ENCODE measurements at regions not wholly inside any gene's neighbourhood (a gene's known extent, or its start where the extent isn't known, plus 50 kb on each side); places are given as distances from the start of the nearest gene placed in this dataset.

DNA sequence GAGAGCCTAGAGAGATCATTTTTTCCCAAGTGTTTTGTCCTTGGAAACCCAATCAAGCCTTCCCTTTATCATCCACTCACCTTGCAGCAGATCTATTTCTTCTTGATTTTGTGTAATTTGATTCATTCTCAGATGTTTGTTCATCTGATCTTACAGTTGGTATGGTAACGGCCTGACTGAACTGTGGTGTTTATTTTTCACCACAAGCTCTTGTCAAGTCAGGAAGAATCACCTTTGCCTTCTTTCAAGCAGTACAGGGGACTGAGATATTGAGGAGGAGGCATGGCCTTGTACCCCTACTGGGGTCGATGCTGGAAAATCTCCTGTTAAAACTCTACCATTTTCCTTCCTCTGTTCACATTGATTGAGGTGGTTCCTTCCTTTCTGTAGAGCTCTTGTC is 361.4 kb upstream of the CFAP20DC start:
- TF ChIP-seq GATA3 (IDR thresholded peaks at IDR 0.05; ENCODE audit: low read depth, low read length): no peak
- no peak for TF ChIP-seq GATA2 (IDR thresholded peaks at IDR 0.05; ENCODE audit: low read depth, low read length)

DNA sequence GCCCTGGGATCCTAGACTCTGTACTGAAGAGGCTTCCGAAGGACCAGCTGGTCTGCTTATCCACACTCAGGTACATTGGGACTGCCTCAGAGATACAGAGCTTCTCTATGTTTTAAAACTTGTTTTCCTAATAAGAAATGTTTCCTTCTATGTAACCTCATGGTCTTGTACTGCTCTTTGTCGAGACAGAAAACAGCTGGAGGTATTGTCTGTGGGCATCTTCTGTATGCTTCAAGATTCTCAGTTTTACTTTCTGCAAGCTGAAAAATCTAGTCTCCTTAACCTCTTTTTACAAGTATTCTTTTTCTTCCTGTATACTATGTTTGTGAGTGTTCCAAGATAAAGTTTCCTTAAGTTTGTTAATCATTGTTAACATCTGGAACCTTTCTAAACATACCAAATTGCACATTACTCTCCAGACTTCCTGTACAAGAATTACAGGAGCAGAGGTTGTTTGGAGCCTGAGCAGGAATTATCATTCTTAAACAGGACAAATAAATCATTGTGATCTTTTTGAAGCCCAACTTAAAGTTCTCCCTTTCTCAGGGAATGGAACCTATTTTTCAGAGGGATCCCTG is 358.3 kb upstream of the CFAP20DC start:
- no peak for TF ChIP-seq GATA2 (IDR thresholded peaks at IDR 0.05; ENCODE audit: low read depth, low read length)
- no peak for TF ChIP-seq GATA3 (IDR thresholded peaks at IDR 0.05; ENCODE audit: low read depth, low read length)

DNA sequence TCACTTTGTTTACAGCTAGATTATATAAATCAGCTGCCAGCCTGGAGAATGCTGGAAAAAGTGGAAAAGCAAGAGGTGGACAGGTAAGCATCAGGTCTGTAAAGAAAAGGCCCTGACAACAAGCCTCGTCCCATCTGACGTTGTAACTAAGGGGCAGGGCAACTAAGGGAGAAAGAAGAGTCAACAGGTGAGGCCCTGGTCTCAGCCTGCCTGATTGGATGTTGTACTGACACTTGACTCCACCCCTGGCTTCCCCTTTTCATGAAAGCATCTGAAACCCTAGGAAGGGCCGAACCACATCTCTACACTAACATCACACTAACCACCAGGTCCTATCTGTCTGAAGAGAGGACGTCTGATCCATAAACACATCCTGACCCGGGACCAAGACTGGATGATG is 357.6 kb upstream of the CFAP20DC start:
- TF ChIP-seq GATA3 (IDR thresholded peaks at IDR 0.05; ENCODE audit: low read depth, low read length): no peak
- TF ChIP-seq GATA2 (IDR thresholded peaks at IDR 0.05; ENCODE audit: low read depth, low read length): no peak

DNA sequence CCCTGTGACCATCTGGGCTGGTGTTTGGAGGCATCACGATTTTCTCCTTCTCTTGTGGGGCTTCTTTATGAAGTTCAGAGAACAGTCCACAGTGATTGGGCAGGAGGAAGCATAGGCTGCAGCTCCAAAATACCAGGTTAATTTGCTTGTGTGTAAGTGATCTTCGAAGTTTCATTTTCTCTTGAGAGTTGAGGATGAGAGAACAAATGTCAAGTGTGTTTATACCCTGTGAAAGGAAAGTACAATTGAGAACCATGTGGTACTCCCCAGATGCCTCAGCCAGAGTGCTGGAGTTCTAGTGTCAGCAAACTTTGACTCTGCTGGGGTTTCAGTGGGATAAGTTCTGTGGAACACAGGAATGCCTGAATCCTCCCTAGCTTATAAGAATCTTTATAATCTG is 357.1 kb upstream of the CFAP20DC start:
- TF ChIP-seq GATA2 (IDR thresholded peaks at IDR 0.05; ENCODE audit: low read depth, low read length) (no peak), GATA3 (IDR thresholded peaks at IDR 0.05; ENCODE audit: low read depth, low read length) (no peak)

DNA sequence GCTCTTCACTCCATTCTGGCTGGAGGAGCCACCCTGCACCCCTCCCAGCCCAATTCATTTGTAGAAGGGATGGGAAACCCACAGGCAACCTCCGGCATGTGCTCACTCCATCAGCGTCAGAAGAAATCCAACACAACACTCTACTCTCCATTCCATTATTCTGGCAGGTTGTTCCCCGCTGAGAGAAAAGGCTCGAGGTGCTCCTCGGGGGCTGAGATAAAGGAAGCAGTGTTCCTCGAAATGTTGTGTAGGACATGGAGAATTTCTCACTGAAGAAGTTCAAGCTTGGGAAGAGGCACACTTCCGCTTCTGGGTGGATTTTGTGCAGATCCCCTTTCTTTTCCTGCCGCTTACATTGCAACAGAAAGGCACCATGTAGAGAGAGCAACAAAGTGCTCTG is 355.0 kb upstream of the CFAP20DC start:
- TF ChIP-seq GATA3 (IDR thresholded peaks at IDR 0.05; ENCODE audit: low read depth, low read length) (no peak), GATA2 (IDR thresholded peaks at IDR 0.05; ENCODE audit: low read depth, low read length) (no peak)

DNA sequence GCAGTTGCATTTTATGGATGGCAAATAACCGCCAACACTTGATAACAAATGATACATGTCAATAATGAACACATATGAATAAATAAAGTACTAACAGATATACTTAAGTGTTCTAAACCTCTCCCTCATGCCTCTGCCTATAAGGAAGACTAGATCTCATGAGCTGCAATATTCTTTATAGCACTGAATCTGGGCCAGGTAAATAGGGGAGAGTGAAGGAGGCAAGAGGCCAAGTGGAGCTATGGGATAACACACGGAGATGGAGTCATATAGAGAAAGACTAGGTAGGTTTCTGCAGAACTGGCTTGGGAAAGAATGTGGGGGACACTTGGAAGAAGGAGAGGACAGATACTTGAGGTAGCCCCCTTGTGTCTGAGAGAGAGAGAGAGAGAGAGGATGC is 354.2 kb upstream of the CFAP20DC start:
- TF ChIP-seq GATA2 (IDR thresholded peaks at IDR 0.05; ENCODE audit: low read depth, low read length): no peak
- no peak for TF ChIP-seq GATA3 (IDR thresholded peaks at IDR 0.05; ENCODE audit: low read depth, low read length)

DNA sequence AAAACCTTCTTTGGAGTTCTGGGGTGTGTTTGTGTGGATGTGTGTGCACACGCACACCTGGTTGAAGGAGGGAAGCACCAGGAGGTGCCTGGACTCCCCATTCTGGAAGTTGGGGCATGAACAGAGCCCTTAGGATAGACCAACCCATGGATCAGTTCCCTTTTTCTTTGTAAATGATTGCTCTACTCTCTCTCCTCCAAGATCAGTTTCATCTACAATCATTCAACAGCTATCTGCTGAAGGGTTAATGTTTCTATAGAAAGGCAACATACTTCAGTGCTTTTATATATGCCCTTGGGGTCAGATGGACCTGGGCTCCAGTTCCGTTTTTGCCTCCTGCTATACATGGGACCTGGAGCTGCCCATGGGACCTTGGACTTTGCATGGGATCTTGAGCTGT is 352.1 kb upstream of the CFAP20DC start:
- TF ChIP-seq GATA2 (IDR thresholded peaks at IDR 0.05; ENCODE audit: low read depth, low read length): no peak
- no peak for TF ChIP-seq GATA3 (IDR thresholded peaks at IDR 0.05; ENCODE audit: low read depth, low read length)

DNA sequence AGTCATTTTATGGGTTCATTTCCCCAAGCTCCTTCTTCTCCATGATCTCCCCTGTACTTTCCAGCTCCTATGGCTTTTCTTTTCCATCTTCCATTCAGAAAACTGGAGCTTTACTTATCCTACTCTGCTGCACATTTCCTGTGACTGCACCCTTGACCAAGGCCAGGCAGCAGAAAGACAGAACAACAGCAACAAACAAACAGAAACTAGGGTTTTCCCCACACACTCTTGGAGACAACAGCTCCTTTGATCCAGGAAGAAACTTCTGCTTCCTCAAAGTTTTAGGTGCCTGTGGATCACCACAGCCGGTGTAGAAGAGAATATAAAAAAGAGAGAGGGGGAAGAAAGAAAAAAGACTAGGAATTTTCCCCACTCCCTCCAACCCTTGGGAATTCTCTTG is 342.3 kb upstream of the CFAP20DC start:
- TF ChIP-seq GATA3 (IDR thresholded peaks at IDR 0.05; ENCODE audit: low read depth, low read length) (no peak), GATA2 (IDR thresholded peaks at IDR 0.05; ENCODE audit: low read depth, low read length) (no peak)

DNA sequence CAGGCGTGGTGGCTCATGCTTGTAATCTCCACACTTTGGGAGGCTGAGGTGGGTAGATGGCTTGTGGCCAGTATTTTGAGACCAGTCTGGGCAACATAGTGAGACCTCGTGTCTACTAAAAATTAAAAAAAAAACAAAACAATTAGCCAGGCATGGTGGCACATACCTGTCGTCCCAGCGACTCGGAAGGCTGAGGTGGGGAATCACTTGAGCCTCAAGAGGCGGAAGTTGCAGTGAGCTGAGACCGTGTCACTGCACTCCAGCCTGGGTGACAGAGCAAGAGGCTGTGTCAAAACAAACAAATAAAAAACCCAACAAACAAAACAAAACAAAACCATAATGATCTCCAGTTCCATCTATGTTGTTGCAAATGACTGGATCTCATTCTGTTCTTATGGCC is 341.3 kb upstream of the CFAP20DC start:
- TF ChIP-seq GATA3 (IDR thresholded peaks at IDR 0.05; ENCODE audit: low read depth, low read length) (no peak), GATA2 (IDR thresholded peaks at IDR 0.05; ENCODE audit: low read depth, low read length) (no peak)

DNA sequence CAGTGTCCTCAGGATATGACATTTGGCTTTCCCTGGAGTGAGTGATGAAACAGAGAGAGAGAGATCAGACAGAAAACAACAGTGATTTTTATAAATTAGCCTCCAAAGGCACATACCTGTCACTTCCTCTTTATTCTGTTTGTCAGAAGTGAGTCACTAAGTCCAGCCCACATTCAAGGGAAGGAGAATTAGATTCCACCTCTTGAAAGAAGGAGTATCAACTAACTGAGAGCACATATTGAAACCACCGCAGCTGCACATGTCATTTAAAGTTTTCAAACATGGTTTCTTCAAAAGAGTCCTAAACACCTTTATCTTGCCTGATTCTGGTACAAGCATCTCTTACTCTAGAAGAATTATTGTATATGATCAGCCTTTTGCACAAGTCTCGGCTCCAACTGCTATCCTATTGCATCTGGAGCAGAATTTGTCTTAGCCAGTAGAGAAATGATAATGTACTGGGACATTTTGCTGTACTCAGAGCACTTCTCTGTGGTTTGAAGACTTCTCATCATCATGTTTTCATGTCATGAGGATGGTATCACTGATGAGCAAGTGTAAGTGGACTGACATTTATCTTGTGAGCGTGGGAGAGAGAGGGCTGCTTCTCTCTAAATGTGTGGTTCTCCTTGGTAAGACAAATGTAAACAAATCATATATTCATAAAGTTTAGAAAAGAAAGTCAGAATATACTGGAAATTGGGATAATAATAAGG is 338.9 kb upstream of the CFAP20DC start:
- TF ChIP-seq GATA2 (IDR thresholded peaks at IDR 0.05; ENCODE audit: low read depth, low read length) (no peak), GATA3 (IDR thresholded peaks at IDR 0.05; ENCODE audit: low read depth, low read length) (no peak)

DNA sequence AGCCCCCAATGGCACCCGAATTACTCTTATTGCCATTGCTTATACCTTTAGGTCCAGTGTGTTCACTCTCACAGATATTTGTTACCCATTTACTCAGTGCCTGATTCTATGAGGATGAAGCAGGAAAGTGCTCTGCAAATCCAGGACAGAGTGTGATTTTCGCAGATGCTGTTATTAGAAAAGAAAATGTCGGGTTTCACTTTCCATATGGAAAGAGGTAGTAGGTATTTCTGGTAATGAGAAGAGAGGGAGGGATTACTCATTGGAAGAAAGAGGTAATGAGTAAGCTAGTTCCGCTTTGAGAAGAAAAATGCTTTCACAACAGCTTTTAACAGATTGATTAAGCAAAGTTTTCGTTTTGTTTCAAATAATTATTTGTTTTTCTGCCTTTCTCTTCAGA is 336.3 kb upstream of the CFAP20DC start:
- TF ChIP-seq GATA3 (IDR thresholded peaks at IDR 0.05; ENCODE audit: low read depth, low read length) (no peak), GATA2 (IDR thresholded peaks at IDR 0.05; ENCODE audit: low read depth, low read length) (no peak)

DNA sequence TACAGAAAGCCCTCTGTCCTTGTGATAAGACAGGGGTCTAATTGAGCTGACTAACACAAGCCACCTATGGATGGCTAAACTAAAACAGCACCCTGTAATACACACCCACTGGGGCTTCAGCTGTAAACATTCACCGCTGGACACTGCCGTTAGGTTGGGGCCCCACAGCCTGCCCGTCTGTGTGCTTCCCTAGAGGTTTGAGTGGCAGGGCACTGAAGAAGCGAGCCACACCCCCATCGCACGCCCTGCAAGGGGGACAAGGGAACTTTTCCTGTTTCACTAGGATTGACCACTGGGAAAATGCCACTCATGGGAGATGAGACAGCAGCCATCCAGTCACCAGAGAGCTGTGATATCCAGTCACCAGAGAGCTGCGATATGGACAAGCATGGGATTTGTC is 335.7 kb upstream of the CFAP20DC start:
- TF ChIP-seq GATA3 (IDR thresholded peaks at IDR 0.05; ENCODE audit: low read depth, low read length): no peak
- no peak for TF ChIP-seq GATA2 (IDR thresholded peaks at IDR 0.05; ENCODE audit: low read depth, low read length)

DNA sequence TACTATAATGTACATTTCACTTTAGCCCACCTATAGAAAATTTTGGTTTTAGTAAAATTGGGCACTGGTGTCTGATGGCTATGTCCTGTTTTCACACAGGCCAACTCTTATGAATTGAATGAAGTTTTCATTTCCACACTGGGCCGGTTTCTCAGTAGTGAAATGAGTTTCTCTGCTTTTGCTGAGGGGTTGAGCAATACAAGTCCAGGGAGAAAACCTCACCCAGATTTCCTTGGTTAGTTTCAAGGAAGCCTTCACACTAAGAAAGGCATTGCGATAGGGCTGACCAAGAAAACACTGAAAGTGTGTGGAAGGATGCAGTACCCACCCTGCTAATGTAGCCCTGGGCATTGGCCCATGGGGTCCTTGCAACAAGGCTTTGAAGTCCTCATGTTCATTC is 331.5 kb upstream of the CFAP20DC start:
- TF ChIP-seq GATA2 (IDR thresholded peaks at IDR 0.05; ENCODE audit: low read depth, low read length) (no peak), GATA3 (IDR thresholded peaks at IDR 0.05; ENCODE audit: low read depth, low read length) (no peak)

DNA sequence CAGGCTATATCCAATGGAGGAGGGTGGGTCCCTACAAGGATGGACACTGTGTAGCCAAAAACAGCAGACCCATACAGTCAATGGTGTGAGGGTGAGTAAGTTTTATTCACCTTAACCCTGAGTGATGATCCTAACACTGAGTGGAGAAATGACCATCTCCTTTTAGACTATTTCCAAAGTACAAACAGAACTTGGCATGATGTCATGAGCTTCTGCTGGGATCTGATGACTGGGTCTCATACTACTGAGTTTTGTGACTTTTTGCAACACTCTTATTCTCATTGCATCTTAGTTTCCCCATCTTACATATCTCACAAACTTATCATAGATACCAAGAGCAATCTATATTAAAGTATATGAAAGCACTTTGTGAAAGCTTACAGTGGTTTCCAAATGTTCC is 330.3 kb upstream of the CFAP20DC start:
- TF ChIP-seq GATA2 (IDR thresholded peaks at IDR 0.05; ENCODE audit: low read depth, low read length) (no peak), GATA3 (IDR thresholded peaks at IDR 0.05; ENCODE audit: low read depth, low read length) (no peak)

DNA sequence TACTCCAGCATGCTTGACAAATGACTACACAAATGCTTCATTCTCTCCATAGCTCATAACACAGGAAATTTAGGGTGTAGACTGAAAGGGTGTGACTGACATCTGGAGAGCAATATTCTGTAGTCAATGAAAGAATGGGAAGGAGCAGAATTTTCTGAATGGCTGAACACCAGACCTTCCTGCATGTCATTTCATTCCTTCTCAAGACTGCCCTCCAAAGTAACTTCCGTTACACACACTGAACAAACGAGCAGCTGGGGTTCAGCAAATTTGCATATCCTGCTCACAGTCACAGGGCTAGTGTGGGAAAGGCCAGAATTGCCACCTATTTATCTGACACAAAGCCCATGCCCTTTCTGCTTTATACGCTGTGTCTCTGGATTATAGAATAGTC is 325.0 kb upstream of the CFAP20DC start:
- TF ChIP-seq GATA3 (IDR thresholded peaks at IDR 0.05; ENCODE audit: low read depth, low read length) (no peak), GATA2 (IDR thresholded peaks at IDR 0.05; ENCODE audit: low read depth, low read length) (no peak)

Data from SH-SY5Y (cell line).